ENCODE measurements at regions not wholly inside any gene's neighbourhood (a gene's known extent, or its start where the extent isn't known, plus 50 kb on each side); places are given as distances from the start of the nearest gene placed in this dataset.

GRCh38 chr15:62752657-62753517 is 289.7 kb upstream of the TPM1 start:
- ATAC-seq (no peak), DNase-seq (ENCODE audit: low spot score) (no peak)
- Mint-ChIP-seq H3K9me3 (no peaks in the 10 kb centered on the region), H3K36me3 (peaks cover 17% of the 10 kb centered on the region), H3K27me3 (ENCODE audit: low read depth) (no peaks in the 10 kb centered on the region), H3K4me3 (no peak overlapping the region), H3K4me1 (peaks cover 47% of the 10 kb centered on the region), H3K27ac (no peak overlapping the region)
- TF ChIP-seq TEAD1 (CRISPR knock-in tag; IDR thresholded peaks at IDR 0.05) (no peak), ZNF671 (CRISPR knock-in tag; IDR thresholded peaks at IDR 0.05) (no peak), ZNF532 (CRISPR knock-in tag; IDR thresholded peaks at IDR 0.05; ENCODE audit: borderline replicate concordance) (no peak), CREB1 (CRISPR knock-in tag; IDR thresholded peaks at IDR 0.05) (no peak), ESRRA (CRISPR knock-in tag; IDR thresholded peaks at IDR 0.05; ENCODE audit: borderline replicate concordance) (no peak)
- POLR2A ChIA-PET, result interaction anchor here (0.6 kb wide), 1 partner anchor 1335 kb away, joined by 3 read pairs; no protein-coding TSS in a partner anchor
- CTCF ChIA-PET, result interaction anchor here (1.0 kb wide), 1 partner anchor 10 kb away, joined by 3 read pairs; no protein-coding TSS in a partner anchor

- Mint-ChIP-seq H3K9me3 (no peaks in the 10 kb centered on the region), H3K4me3 (no peak overlapping the region), H3K27ac (no peak overlapping the region), H3K36me3 (peaks cover 17% of the 10 kb centered on the region), H3K4me1 (peaks cover 47% of the 10 kb centered on the region), H3K27me3 (ENCODE audit: low read depth) (no peaks in the 10 kb centered on the region)
- ChIA-PET CTCF (no interaction called here), POLR2A (interaction anchor here (0.6 kb wide), 1 partner anchor 1334 kb away, joined by 3 read pairs; no protein-coding TSS in a partner anchor)
- ATAC-seq (no peak), DNase-seq (ENCODE audit: low spot score) (no peak)
- no peak for TF ChIP-seq CDX4 (CRISPR knock-in tag; IDR thresholded peaks at IDR 0.05; ENCODE audit: borderline replicate concordance)
- TF ChIP-seq IRF2 (CRISPR knock-in tag; IDR thresholded peaks at IDR 0.05; ENCODE audit: borderline replicate concordance, low read depth), result no peak
- no peak for TF ChIP-seq CREM (CRISPR knock-in tag; IDR thresholded peaks at IDR 0.05)
- TF ChIP-seq RORB (CRISPR knock-in tag; IDR thresholded peaks at IDR 0.05), result no peak
- no peak for TF ChIP-seq HMGXB4 (CRISPR knock-in tag; IDR thresholded peaks at IDR 0.05)
- no peak for TF ChIP-seq JAZF1 (CRISPR knock-in tag; IDR thresholded peaks at IDR 0.05)
- TF ChIP-seq NFYB (CRISPR knock-in tag; conservative IDR thresholded peaks at IDR 0.05; ENCODE audit: low read depth), result no peak
- no peak for TF ChIP-seq ZBTB43 (CRISPR knock-in tag; IDR thresholded peaks at IDR 0.05)
- no peak for TF ChIP-seq GABPB1 (CRISPR knock-in tag; IDR thresholded peaks at IDR 0.05)
- TF ChIP-seq FOXP4 (CRISPR knock-in tag; IDR thresholded peaks at IDR 0.05), result no peak
- TF ChIP-seq MAX (CRISPR knock-in tag; IDR thresholded peaks at IDR 0.05), result no peak
- TF ChIP-seq MLX (CRISPR knock-in tag; IDR thresholded peaks at IDR 0.05), result no peak
- no peak for TF ChIP-seq ZNF396 (CRISPR knock-in tag; IDR thresholded peaks at IDR 0.05; ENCODE audit: borderline replicate concordance)
- TF ChIP-seq ZNF232 (CRISPR knock-in tag; IDR thresholded peaks at IDR 0.05), result no peak
- TF ChIP-seq PREB (CRISPR knock-in tag; IDR thresholded peaks at IDR 0.05; ENCODE audit: borderline replicate concordance), result no peak
- no peak for TF ChIP-seq TEAD1 (CRISPR knock-in tag; IDR thresholded peaks at IDR 0.05)
Observed at GRCh38 chr15:62753518-62754221, 288.9 kb upstream of the TPM1 start.
